WERI-Rb-1 (cell line): ENCODE measurements at regions not wholly inside any gene's neighbourhood (a gene's known extent, or its start where the extent isn't known, plus 50 kb on each side); places are given as distances from the start of the nearest gene placed in this dataset.

Source experiments
- DNase-seq: peaks from one replicate; pipeline ENCODE4 v3.0.0-alpha.2; 2020
- H3K27ac ChIP-seq: fragments of 250-450 bp; sonication (Bioruptor Pico); 2 replicates; pipeline ENCODE4 v1.5.1; 2020; ENCODE audit warnings: mild to moderate bottlenecking, moderate library complexity
- H3K27me3 ChIP-seq: fragments of 250-450 bp; sonication (Bioruptor Pico); 2 replicates; pipeline ENCODE4 v1.5.1; 2021; ENCODE audit warnings: mild to moderate bottlenecking, low read depth, moderate library complexity; ENCODE audit not compliant: insufficient read depth, severe bottlenecking
- H3K36me3 ChIP-seq: fragments of 250-450 bp; sonication (Bioruptor Pico); 2 replicates; pipeline ENCODE4 v1.5.1; 2020; ENCODE audit warnings: mild to moderate bottlenecking, moderate library complexity
- H3K4me3 ChIP-seq: 2 replicates; pipeline ENCODE4 v1.5.1; 2011; ENCODE audit warnings: low read depth, mild to moderate bottlenecking, control low read depth, low read length
- H3K9me3 ChIP-seq: fragments of 250-450 bp; sonication (Bioruptor Pico); 2 replicates; pipeline ENCODE4 v1.5.1; 2021; ENCODE audit warnings: mild to moderate bottlenecking, moderate library complexity; ENCODE audit not compliant: severe bottlenecking
- CTCF ChIP-seq: IDR thresholded peaks from 2 replicates; pipeline ENCODE4 v1.5.1; 2011; ENCODE audit warnings: low read depth, mild to moderate bottlenecking, control low read depth, inconsistent platforms, low read length

DNA sequence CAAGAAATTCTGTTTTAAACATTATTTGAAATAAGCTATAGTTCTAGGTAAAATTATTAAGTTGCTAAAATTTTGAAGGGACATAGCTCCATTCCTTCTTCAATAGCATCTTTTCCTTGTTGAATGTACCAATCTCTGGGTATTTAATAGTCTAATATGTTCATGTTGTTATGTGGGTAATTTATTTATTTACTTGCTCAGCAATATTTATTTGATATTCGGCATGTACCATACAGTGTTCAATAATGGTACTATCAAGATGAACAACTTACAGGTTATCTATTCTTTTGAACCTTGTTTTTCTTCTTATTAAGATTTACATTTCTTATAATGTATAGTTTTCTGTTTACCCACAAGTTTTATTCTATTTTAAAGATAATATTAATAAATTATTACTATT, 1616.8 kb upstream of the PIK3C3 start:
- no peak for DNase-seq
- Histone ChIP-seq H3K4me3 (no peak overlapping the region), H3K27ac (no peak overlapping the region), H3K9me3 (no peaks in the 10 kb centered on the region), H3K27me3 (no peaks in the 10 kb centered on the region), H3K36me3 (no peaks in the 10 kb centered on the region)
- no peak for TF ChIP-seq CTCF

DNA sequence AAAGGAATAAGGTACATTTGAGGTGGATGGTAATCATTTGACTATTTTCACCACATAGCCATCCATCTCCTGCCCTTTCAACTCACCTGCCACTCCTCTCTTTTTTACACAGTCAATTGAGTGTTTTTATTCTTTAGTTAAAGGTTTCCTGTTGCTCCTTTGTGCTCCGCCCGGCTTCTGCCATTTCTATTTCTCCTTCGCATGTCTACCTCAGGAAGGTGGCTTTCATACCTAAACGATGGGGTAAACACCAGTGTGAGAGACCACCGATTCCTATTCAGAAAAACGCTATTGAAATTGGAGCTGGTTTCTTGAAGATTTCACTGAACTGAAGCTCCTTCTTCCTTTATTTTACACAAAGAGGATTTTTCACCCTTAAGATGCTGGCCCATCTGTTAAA, 1628.0 kb upstream of the PIK3C3 start:
- no peaks in the 10 kb centered on the region for H3K9me3 ChIP-seq
- no peak for DNase-seq

GRCh38 chr18:40325988-40326387, 1629.0 kb upstream of the PIK3C3 start:
- Histone ChIP-seq H3K4me3 (no peak overlapping the region), H3K9me3 (no peaks in the 10 kb centered on the region), H3K27me3 (no peaks in the 10 kb centered on the region), H3K36me3 (no peaks in the 10 kb centered on the region), H3K27ac (no peak overlapping the region)
- TF ChIP-seq CTCF, result no peak
- DNase-seq, result no peak

More for the DNA sequence above, 1628.0 kb upstream of the PIK3C3 start:
- Histone ChIP-seq H3K36me3 (no peaks in the 10 kb centered on the region), H3K27me3 (no peaks in the 10 kb centered on the region), H3K27ac (peak overlapping the region; percentile 27; the same call in 1 of the 2 replicates), H3K4me3 (no peak overlapping the region)
- no peak for TF ChIP-seq CTCF

DNA sequence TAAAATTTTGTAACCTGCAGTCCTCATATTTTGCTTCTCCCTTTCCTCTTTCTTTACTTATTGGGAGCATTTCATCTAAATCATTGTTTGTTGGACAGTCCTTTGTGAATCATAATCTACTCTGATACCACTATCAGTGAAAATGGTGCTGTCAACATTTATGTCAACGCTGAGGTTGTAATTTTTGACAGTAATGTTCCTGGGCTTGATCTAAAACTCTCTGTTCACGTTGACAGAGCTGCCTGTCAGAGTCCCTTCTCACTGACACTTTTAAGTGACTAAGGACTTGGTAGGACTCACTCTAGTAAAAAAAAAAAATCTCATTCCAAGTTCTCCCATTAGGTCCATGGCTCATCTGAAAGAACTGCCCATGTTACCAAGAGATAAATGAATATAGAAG, 1640.8 kb upstream of the PIK3C3 start:
- no peak for DNase-seq
- Histone ChIP-seq H3K4me3 (no peak overlapping the region), H3K9me3 (no peaks in the 10 kb centered on the region)

GRCh38 chr18:40313030-40313642, 1641.9 kb upstream of the PIK3C3 start:
- Histone ChIP-seq H3K9me3 (no peaks in the 10 kb centered on the region), H3K4me3 (no peak overlapping the region), H3K27me3 (no peaks in the 10 kb centered on the region), H3K36me3 (no peaks in the 10 kb centered on the region), H3K27ac (no peak overlapping the region)
- DNase-seq, result no peak
- no peak for TF ChIP-seq CTCF

More for the DNA sequence above, 1640.8 kb upstream of the PIK3C3 start:
- H3K36me3 ChIP-seq, result no peaks in the 10 kb centered on the region
- H3K27ac ChIP-seq, result no peak overlapping the region
- no peaks in the 10 kb centered on the region for H3K27me3 ChIP-seq
- no peak for TF ChIP-seq CTCF

GRCh38 chr18:40307627-40308026, 1647.4 kb upstream of the PIK3C3 start:
- H3K36me3 ChIP-seq, result no peaks in the 10 kb centered on the region
- DNase-seq, result no peak
- no peaks in the 10 kb centered on the region for H3K9me3 ChIP-seq
- H3K4me3 ChIP-seq, result no peak overlapping the region
- no peaks in the 10 kb centered on the region for H3K27me3 ChIP-seq
- H3K27ac ChIP-seq, result no peak overlapping the region
- TF ChIP-seq CTCF, result no peak
